ENCODE measurements at regions not wholly inside any gene's neighbourhood (a gene's known extent, or its start where the extent isn't known, plus 50 kb on each side); places are given as distances from the start of the nearest gene placed in this dataset.

- TF ChIP-seq POLR2A (IDR thresholded peaks at IDR 0.05; ENCODE audit: low read length), result no peak
- no peak for TF ChIP-seq GATA1 (IDR thresholded peaks at IDR 0.05; ENCODE audit: low read depth, low read length)
Measured at GRCh38 chr6:98539741-98540140, 294.6 kb upstream of the POU3F2 start.
